ENCODE measurements at regions not wholly inside any gene's neighbourhood (a gene's known extent, or its start where the extent isn't known, plus 50 kb on each side); places are given as distances from the start of the nearest gene placed in this dataset.

GRCh38 chr3:31009881-31010280 lies 115.4 kb upstream of the GADL1 start:
- H4K20me1 ChIP-seq (ENCODE audit: insufficient read depth, low read length) = no peaks in the 10 kb centered on the region
- ATAC-seq = peak; percentile 77
- no peaks in the 10 kb centered on the region for H3K79me2 ChIP-seq (ENCODE audit: insufficient read depth, low read length)
- no peak overlapping the region for H3K4me2 ChIP-seq (ENCODE audit: low read depth, low read length)
- TF ChIP-seq ZNF224 (CRISPR knock-in tag; IDR thresholded peaks at IDR 0.05) = no peak
- peak; percentile 37; the same call in 1 of the 2 replicates for TF ChIP-seq SOX5 (CRISPR knock-in tag; IDR thresholded peaks at IDR 0.05; ENCODE audit: borderline replicate concordance)
- peak; percentile 28; the same call in 1 of the 2 replicates for TF ChIP-seq NR2F6 (IDR thresholded peaks at IDR 0.05)
- TF ChIP-seq NR2F6 (CRISPR knock-in tag; IDR thresholded peaks at IDR 0.05) = no peak
- no peak for TF ChIP-seq SOX6 (IDR thresholded peaks at IDR 0.05)
- peak; percentile 15; the same call in 1 of the 2 replicates for TF ChIP-seq SOX6 (CRISPR knock-in tag; IDR thresholded peaks at IDR 0.05)
- peak; percentile 32 for TF ChIP-seq HNF4A (CRISPR knock-in tag; IDR thresholded peaks at IDR 0.05)
- TF ChIP-seq ZNF746 (CRISPR knock-in tag; IDR thresholded peaks at IDR 0.05) = no peak
- no peak for TF ChIP-seq AGO1 (IDR thresholded peaks at IDR 0.05; ENCODE audit: low read depth, low read length, poor library complexity, severe bottlenecking)
- TF ChIP-seq RAD51 (IDR thresholded peaks at IDR 0.05; ENCODE audit: borderline replicate concordance) = no peak
- no peak for TF ChIP-seq SOX13 (IDR thresholded peaks at IDR 0.05)
- TF ChIP-seq SOX13 (CRISPR knock-in tag; conservative IDR thresholded peaks at IDR 0.05 in 1 of 2, IDR thresholded peaks at IDR 0.05 in 1 of 2) = peak in 1 of 2 experiments; percentile 43; a peak in 1 of 4 replicates
- TF ChIP-seq MAFF (IDR thresholded peaks at IDR 0.05; ENCODE audit: low read depth, low read length) = no peak
- no peak for TF ChIP-seq RFX1 (IDR thresholded peaks at IDR 0.05)
- TF ChIP-seq KDM1A (CRISPR knock-in tag; IDR thresholded peaks at IDR 0.05) = no peak
- DNase-seq (ENCODE audit: low spot score) = peak; percentile 46
- no peak overlapping the region for H3K9ac ChIP-seq (ENCODE audit: insufficient read depth, low read depth, low read length)
- H3K9me3 ChIP-seq (ENCODE audit: low read length) = no peaks in the 10 kb centered on the region
- ChIA-PET CTCF (ENCODE audit: low intra/inter-chr PET ratio, low total read pairs) (no interaction called here), POLR2A (no interaction called here)
- H3K27ac ChIP-seq (ENCODE audit: extremely low read length, insufficient read depth, low read length) = no peak overlapping the region
- no peaks in the 10 kb centered on the region for H3K36me3 ChIP-seq (replicated peaks in 1 of 2; ENCODE audit: control insufficient read depth in 1 of 2, insufficient read depth in 2 of 2, low read length in 2 of 2)
- H3K4me3 ChIP-seq (replicated peaks in 1 of 3; ENCODE audit: insufficient read depth in 1 of 3, low read depth in 2 of 3, low read length in 3 of 3) = no peak overlapping the region
- in situ Hi-C loops (cut with HindIII; ENCODE audit: extremely low pct_ligation_motif_present, low pct_unique_long_range_greater_than_20kb) (no loop called here), intact Hi-C loops (cut with micrococcal nuclease; ENCODE audit: unreplicated experiment) (no loop called here)
- H2AFZ ChIP-seq (ENCODE audit: low read length) = no peak overlapping the region
- BruUV-seq (replicated peaks) = no TSS peak
- H3K4me1 ChIP-seq (ENCODE audit: insufficient read depth, low read length) = no peaks in the 10 kb centered on the region
- no peak for FAIRE-seq
- H3K27me3 ChIP-seq (ENCODE audit: control insufficient read depth in 1 of 2, insufficient read depth in 2 of 2, low read length in 2 of 2) = no peaks in the 10 kb centered on the region

All from HepG2 (cell line).